K562 (cell line): ENCODE measurements at regions not wholly inside any gene's neighbourhood (a gene's known extent, or its start where the extent isn't known, plus 50 kb on each side); places are given as distances from the start of the nearest gene placed in this dataset.

ENCODE experiments used
- EZH2 ChIP-seq: IDR thresholded peaks from 2 replicates; pipeline ENCODE4 v1.6.1; 2012; ENCODE audit warnings: low read depth, mild to moderate bottlenecking, inconsistent platforms, low read length, borderline replicate concordance
- GABPA ChIP-seq: fragments of 200-800 bp; sonication (Bioruptor generic); conservative IDR thresholded peaks from 2 replicates; pipeline ENCODE4 v1.6.1; 2016; ENCODE audit warnings: low read depth, missing genetic modification characterization, missing compliant biosample characterization
- KAT2B ChIP-seq: IDR thresholded peaks from one replicate; pipeline ENCODE4 v1.6.1; 2012; ENCODE audit warnings: low read depth, mild to moderate bottlenecking, control low read depth, inconsistent platforms, low read length, moderate library complexity
- NRF1 ChIP-seq, 2 experiments: fragments of 450-650 bp; IDR thresholded peaks in 1 of 2; conservative IDR thresholded peaks in 1 of 2; 2 replicates each; pipeline ENCODE4 v1.6.1; 2014; ENCODE audit warnings: mild to moderate bottlenecking in 2 of 2
- PCBP1 ChIP-seq: fragments of 200-400 bp; formaldehyde crosslinking; IDR thresholded peaks from 2 replicates; pipeline ENCODE4 v1.6.1; 2018; ENCODE audit warnings: mild to moderate bottlenecking, low read depth, low read length; ENCODE audit not compliant: poor library complexity, severe bottlenecking
- ZNF76 ChIP-seq: fragments of 250-450 bp; sonication (Bioruptor Pico); IDR thresholded peaks from 2 replicates; pipeline ENCODE4 v1.4.0; 2020; ENCODE audit warnings: mild to moderate bottlenecking, moderate library complexity, borderline replicate concordance
- TF ChIP-seq, protein P1 (sequence below): sonication (generic); formaldehyde crosslinking; IDR thresholded peaks from 2 replicates; pipeline ENCODE4 v1.8.1; 2023; ENCODE audit warnings: mild to moderate bottlenecking, missing genetic modification reagents

DNA sequence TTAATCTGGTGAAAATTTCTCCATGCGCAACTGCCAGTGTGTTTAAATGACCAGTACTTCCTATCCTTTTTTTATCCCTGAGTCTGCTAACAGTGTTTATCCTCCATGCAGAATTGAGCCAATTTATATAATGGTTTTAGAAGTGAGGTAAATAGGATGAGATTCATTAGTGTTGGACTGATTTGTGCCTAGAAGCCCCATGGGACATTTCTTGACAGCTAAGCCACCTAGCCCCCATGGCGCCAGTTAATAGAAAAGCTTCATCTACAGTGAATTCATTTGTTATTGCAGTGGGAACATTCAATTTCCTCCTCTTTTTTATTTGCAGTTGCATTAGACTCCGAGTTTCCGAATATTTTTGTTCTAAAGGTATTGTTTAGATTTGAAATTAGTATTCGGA lies 175.6 kb downstream of the ARL6IP6 start:
- TF ChIP-seq EZH2 (no peak), NRF1 (conservative IDR thresholded peaks at IDR 0.05 in 1 of 2, IDR thresholded peaks at IDR 0.05 in 1 of 2) (no peak), ZNF76 (no peak), GABPA (tag) (no peak), KAT2B (no peak), PCBP1 (no peak)
- TF ChIP-seq, protein P1, sequence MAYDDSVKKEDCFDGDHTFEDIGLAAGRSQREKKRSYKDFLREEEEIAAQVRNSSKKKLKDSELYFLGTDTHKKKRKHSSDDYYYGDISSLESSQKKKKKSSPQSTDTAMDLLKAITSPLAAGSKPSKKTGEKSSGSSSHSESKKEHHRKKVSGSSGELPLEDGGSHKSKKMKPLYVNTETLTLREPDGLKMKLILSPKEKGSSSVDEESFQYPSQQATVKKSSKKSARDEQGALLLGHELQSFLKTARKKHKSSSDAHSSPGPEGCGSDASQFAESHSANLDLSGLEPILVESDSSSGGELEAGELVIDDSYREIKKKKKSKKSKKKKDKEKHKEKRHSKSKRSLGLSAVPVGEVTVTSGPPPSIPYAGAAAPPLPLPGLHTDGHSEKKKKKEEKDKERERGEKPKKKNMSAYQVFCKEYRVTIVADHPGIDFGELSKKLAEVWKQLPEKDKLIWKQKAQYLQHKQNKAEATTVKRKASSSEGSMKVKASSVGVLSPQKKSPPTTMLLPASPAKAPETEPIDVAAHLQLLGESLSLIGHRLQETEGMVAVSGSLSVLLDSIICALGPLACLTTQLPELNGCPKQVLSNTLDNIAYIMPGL, result no peak
